HT1080 (cell line): ENCODE measurements at regions not wholly inside any gene's neighbourhood (a gene's known extent, or its start where the extent isn't known, plus 50 kb on each side); places are given as distances from the start of the nearest gene placed in this dataset.
A peak's percentile ranks its signal among the peaks of the same experiment; 100 is the strongest.

ENCODE experiments used
- DNase-seq: peaks from one replicate; pipeline ENCODE4 v3.0.0-alpha.2; 2015; ENCODE audit warnings: low read depth

DNA sequence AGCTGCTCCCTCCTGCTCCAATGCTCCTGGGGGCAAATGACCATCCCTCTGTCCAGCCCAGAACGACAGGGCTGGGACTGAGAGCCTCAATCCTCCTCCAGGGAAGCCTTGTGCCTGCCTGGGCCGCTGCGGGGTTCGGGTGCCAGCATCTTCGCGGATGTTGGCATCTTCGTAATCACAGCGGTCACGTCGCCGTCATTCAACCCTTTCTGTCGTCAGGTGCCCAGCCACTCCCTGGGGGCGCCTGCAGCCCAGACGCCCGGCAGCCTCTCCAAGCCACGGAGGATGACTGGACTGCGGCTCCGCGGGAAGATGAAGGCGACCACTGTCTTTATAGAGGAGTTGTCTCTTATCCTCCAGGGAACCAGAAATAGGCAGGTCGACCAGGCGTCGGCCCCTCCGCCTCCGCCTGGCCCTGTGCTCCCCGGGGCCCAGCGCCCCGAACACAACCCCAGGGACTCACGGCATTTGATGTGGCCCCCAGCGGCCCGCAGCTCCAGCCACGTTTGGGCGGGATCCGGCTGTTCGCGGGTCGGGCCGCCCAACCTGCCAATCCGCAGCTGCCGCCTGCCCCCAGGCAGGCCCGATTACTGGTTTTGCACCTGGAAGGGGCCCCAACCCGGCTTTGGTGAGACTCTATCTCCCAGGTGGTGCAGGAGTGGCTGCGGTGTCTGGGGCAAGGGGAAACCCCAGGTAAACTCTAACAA lies 113.9 kb downstream of the THNSL2 start:
- DNase-seq, result no peak

DNA sequence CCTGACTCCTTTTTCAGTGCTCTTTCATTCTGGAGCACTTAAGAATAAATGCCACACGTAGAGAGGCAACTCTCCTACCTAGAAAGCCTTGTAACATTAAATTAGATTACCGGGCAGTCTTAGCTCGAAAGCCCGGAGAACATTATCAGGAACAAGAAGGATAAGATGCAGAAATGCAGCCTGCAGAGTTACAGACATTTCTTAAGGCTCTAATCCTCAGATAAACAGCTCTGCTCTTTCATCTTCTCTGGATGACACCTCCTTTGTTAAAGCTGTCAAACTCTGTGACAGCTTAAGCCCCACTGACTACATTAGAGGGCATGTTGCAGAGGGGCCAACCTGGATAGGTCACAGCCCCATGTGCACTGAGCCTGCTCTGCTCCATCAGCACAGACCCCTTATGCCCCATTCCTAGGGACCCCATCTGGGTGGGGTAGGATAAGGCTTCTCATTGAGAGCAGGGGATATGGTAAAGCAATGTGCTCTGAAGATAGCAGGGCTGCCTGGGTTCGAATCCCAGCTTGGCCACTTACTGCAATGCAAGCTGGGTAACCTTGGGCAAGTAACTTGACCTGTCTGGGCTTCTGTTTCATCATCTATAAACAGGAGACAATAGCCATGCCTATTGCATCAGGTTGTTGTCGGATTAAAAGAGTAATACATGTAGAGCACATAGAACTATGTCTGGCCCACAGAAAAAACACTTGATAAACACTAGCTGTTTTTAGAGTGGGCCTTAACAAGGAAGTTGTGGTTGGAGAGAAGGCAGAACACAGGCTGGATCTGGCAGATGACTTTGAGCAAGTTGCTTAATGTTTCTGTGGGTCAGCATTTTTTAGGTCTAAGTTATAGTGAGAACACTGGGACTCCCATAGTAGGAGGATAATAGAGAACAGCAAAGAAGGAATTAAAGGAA lies 111.4 kb downstream of the THNSL2 start:
- DNase-seq, result no peak

DNA sequence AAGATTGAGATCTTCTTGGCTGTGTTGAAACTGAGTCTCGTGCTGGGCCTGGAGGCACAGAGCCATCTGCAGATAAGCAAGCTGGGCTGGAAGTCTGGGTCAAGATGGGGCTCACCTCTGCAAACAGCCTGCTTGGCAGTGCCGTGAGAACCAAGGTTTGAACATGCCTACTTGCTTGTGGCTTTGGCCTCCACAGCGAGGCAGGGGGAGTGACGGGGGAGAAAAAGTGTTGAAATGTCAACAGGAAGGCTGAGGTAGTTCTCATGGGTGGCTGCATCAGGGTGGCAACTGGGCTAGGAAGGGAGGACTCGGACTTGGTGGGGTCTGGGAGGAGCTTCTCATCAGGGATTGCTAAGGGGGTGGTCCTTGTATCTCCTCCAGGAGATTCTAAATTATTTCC lies 99.7 kb downstream of the THNSL2 start:
- no peak for DNase-seq

DNA sequence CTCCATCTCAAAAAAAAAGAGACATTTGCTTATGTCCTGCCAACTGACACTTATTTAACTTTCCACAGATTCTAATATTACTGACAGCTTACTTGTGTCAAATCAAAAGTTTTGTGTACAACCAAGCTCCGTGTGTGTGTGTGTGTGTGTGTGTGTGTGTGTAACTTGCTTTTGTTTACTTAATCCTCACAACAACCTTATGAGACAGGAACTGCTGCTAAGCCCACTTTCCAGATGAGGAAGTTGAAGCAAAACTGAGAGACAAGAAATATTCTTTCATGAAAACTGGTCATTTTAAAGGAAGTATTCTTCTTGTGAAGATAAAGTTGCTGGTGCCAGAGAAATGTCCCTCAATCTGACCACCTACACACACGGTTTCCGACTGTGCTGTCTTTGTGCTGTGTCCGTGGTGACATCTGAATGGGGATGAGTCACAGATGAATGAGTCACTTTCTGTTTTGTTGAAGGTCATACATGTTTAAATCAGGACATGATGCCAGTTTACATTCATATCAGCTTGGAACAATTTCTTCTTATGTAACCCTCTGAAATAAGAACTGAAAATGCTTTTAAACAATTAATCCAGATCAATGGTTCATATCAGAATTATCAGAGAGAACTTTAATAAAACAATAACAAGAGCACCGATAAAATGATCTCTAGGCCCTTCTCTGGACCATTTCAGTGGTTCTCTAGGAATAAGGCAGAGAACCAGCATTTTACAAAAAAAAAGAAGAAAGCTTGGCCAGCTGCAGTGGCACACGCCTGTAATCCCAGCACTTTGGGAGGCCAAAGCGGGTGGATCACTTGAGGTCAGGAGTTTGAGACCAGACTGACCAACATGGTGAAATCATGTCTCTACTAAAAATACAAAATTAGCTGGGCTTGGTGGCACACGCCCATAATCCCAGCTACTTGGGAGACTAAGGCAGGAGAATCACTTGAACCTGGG lies 95.5 kb downstream of the THNSL2 start:
- peak; percentile 67 for DNase-seq

DNA sequence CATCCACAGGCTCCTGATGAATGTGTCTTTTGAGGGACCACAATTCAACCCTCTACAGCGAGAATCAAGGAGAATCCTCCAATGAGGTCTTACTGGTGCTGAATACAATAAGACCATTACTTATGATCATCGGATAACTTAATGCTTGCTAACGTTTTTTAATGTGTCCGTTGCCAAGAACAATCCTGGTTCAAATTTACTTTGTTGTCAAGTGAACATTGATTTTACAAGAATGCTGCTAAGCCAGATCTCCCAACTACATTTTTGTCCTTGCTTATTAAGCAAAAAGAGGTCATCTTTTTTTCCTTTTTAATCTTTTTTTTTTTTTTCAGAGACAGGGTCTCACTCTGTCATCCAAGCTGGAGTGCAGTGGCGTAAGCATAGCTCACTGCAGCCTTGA lies 93.7 kb downstream of the THNSL2 start:
- DNase-seq, result no peak

DNA sequence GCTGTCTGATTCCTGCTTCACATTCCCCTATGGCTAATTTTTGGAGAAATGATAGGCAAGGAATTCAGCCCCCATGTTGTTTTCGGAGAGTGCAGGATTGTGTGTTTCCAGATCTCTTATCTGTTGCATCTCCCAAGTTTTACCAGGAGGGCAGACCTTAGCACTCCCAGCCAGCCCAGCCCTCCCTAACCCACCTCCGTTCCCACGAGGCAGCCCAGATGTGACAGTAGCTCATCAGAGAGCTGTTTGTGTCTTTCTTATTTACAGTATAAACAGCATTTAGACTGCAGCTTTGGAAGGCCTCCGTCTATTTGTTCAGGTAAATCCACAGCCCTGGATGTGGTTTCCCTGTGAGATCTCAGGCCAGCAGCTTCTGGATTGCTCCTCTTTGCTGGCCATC lies 91.6 kb downstream of the THNSL2 start:
- DNase-seq, result no peak

DNA sequence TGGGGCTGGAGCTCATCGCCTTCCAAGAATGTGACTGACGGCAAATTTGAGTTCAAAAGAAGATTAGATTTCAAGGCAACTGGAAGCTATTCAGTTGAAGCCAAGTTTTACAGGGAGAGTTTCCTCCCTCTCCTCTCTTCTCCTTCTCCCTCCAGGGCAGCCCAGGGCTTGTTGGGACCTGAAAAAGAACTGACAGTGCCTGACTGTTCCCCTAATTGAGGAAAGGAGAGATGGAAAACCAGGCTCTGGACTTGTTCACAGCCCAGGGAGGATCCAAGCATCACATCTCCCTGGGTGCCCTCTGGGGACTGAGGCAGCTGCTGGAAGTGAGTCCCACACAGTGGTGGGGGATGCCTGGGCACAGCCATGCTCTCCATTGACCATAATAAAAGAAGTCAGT lies 88.1 kb downstream of the THNSL2 start:
- no peak for DNase-seq

DNA sequence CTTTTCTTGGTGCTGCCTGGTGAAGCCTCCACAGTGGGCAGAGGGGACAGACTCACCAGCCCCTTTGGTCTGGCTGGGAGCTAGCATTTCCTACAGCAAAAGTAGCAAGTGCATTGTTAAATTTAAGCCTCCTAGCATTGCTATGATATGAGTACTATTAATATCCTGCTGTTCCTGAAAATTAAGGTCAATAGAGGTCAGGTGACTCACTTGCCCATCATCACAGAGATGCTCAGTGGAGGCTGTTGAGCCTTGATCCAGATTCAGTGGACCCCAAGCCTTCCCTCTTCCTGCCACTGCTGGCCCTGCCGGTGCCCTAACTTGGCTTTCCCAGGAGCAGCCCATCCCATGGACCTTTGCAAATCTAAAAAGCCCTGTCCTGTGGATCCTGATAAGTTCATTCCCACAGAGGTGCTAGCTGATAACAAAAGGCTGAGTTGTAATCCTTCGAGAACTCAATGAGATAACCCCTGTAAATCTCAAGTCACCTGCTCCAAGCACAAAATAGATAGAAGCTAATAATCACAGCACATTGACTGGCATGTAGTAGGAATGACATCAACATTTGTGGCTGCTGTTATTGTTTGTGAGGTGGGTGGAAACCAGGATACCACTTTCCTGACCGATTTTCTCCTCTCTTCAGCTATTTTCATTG lies 84.4 kb downstream of the THNSL2 start:
- peak; percentile 7 for DNase-seq

DNA sequence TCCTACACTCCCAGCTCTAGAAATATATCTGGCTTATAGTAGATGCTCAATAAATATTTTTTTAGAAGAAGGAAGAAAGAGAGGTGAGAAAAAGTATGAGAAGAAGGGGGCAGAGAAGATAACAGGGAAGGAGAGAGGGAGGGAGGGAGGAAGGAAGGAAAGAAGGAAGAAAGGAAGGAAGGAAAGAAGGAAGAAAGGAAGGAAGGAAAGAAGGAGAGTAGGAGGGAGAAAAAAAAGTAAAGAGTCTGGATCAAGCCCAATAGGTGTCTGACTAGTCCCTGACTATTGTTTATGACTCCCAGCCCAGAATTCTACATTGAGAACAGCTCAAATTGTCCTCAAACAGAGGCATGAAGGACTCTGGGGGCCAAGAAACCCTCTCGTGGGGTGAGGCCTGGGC lies 83.9 kb downstream of the THNSL2 start:
- DNase-seq, result no peak

DNA sequence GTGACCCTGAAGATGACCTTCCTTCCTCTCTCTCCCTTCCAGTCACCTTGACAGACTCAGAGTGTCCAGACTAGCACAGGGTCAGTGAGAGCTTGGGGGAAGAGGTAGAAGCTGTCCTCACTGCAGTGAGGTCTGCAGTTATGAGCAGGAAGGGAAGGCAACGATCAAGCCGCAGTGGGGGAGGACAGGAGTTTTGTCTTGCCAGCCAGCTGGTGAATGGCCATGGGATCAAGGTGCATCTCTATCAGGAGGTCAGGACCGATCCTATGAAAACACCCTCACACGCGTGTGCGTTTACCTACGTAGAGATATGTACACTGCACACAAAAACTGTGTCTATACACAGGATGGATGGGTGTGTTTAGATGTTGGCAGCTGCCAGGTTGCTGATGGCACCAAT lies 83.2 kb downstream of the THNSL2 start:
- no peak for DNase-seq

DNA sequence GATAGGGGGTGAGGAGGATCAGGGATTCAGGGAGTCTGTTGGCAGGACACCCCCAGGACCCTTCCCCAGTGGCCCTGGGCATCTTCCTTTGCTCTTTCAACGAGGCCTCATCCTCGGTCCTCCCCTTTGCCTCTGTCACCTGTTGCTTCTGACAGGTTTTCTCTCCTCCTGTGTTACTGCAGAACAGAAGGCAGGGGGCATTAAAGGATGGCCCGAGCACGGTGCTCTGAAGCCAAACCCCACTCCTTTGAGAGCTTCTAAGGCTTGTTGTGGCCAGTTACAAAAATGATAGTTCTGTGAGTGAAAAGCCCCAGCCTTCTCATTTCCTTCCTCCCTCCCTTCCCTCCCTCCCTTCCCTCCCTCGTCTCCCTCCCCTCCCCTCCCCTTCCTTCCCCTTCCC lies 82.5 kb downstream of the THNSL2 start:
- no peak for DNase-seq

DNA sequence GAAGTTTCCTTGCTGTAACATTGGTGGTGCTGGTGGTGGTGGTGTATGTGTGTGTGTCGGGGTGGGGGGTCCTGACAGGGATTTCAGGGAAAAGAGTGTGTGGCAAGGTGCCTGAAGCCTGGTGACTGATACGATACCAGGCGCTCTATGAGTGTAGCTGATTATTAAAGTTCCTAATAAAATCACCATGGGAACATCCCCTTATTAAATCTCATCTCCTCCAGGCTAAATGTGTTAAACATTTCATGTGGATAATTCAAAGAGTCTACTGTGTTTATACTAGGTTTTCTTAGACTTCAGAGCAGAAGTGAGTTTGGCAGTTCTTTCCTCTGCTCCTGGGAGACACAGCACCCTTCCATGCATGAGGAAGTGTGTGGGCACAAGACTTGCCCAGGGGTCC lies 82.0 kb downstream of the THNSL2 start:
- DNase-seq, result no peak

DNA sequence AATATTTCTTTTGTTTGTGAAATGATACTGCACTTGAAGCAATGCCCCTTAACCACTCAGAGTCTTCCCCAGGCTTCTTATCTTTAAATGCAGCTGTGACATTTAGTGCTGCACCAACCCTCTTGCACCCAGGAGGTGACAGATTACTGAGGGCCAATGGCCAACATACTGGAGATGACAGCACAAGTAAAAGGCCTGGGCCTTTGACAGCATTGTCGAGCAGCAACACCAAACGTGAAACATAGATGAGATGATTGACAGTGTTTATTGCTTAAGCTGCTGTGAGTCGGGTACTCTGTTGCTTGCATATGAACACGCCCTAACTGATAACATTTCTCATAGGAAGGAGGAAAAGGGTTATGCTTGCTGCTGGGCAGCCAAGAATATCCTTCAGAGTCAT lies 80.3 kb downstream of the THNSL2 start:
- no peak for DNase-seq

DNA sequence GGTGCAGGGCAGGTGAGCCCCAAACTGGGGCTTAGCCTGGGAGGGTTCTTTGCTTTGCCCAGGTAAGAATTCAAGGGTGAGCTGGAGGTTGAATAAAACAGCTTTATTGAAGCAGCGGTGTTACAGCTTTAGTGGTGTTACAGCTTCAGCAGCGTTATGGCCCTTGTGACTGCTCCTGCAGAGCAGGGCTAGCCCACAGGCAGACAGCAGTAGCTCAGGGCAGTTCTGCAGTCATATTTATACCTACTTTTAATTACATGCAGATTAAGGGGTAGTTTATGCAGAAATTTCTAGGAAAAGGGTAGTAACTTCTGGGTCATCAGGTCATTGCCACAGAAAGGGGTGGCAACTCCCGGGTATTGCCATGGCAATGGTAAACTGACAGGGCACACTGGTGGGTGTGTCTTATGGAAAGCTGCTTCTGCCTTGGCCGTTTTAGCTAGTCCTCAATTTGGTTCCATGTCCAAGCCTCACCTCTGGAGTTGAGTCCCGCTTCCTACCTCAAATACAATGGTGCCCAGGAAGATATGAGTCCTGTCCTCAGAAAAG lies 78.2 kb downstream of the THNSL2 start:
- no peak for DNase-seq

DNA sequence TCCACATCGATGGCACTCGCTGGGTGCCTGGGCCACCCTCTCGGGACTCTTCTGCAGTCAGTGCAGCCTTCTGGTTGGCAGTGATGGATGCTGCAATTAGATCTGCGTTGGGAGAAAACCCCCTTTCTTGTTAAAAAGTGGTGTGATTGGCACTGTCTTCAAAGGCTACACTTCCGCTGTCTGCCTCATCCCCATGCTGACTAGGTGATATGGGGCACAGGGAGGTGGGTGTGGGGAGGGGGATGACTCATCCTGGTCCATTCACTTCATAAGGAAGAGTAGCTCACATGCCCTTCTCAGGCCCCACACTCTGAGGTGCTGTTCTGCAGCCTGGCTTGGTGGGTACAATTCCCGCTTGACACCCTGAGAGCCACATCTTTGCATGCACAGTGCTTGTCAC lies 77.4 kb downstream of the THNSL2 start:
- DNase-seq, result peak; percentile 54

DNA sequence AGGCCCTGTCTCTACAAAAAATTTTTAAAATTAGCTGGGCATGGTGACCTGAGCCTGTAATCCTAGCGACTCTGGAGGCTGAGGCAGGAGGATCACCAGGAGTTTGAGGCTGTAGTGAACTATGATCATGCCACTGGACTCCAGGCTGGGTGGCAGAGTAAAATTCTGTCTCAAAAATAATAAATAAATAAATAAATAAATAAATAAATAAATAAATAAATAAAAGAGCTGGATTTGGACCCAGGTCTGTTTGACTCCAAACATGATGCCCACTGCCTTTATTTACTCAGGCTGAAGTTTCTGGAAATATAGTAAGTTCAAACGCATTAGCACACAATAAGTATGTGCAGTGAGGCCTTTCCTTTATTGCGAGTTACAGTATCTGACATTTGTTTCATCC lies 75.0 kb downstream of the THNSL2 start:
- no peak for DNase-seq

DNA sequence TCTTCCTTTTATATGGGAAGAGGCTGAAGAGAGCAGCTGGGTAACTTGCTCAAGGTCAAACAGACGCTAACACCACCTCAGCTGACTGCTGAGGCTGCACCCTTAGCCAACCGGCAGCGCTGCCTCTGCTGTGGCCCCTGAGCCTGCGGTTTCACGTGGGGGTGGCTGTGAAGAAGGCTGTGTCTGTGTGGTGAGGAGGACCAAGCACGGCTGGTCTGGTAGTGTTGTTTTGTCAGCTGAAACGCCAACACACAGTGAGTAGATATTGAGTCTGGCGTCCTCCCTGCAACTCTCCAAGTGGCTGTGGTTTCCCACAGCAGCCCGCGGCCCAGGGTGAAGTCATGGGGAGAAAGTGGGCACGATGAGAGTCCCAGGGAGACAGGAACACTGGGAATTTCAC lies 69.6 kb downstream of the THNSL2 start:
- DNase-seq, result no peak

DNA sequence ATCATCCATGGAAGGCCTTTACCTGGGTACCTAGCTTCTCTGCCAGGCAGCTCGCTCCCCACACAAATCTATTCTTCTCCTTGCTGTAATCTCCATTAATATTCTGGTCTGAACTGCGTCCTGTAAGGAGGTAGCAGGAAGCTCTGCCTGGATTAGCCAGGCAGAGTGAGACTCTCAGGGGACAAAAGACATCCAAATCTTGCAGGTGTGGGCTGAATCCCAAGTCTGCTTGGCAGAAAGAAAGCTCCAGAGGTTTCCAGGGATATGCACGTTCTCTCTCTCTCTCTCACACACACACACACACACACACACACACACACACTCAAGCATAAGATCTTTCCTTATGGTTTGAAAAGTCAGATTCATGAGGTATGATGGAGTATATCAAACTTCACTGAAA lies 66.5 kb downstream of the THNSL2 start:
- no peak for DNase-seq
